DOHH2 (cell line): ENCODE measurements at regions not wholly inside any gene's neighbourhood (a gene's known extent, or its start where the extent isn't known, plus 50 kb on each side); places are given as distances from the start of the nearest gene placed in this dataset.

ENCODE experiments used
- CTCF ChIP-seq: fragments of 200-600 bp; sonication (generic); IDR thresholded peaks from one replicate; pipeline ENCODE4 v1.5.1; 2014; ENCODE audit warnings: antibody characterized with exemption, mild to moderate bottlenecking, low read depth, low read length; ENCODE audit not compliant: poor library complexity, severe bottlenecking
- EZH2phosphoT487 ChIP-seq: fragments of 200-600 bp; sonication (generic); IDR thresholded peaks from 2 replicates; pipeline ENCODE4 v1.6.1; 2017; ENCODE audit warnings: borderline replicate concordance, mild to moderate bottlenecking, antibody characterized with exemption, low read length, moderate library complexity, mixed read lengths

- TF ChIP-seq CTCF (no peak), EZH2phosphoT487 (no peak)
These were observed 338.3 kb upstream of the RGS6 start for GRCh38 chr14:71593966-71594365.
